Loucy (cell line): ENCODE measurements at regions not wholly inside any gene's neighbourhood (a gene's known extent, or its start where the extent isn't known, plus 50 kb on each side); places are given as distances from the start of the nearest gene placed in this dataset.

ENCODE experiments used
- H2AFZ ChIP-seq: fragments of 200-600 bp; sonication (generic); 2 replicates; pipeline ENCODE4 v1.6.0; 2016; ENCODE audit warnings: antibody characterized with exemption, mild to moderate bottlenecking, low read length, moderate library complexity
- H3F3A ChIP-seq: fragments of 200-600 bp; 2 replicates; pipeline ENCODE4 v1.6.0; 2016; ENCODE audit warnings: antibody characterized with exemption, low read depth, mild to moderate bottlenecking
- H3K27me3 ChIP-seq: fragments of 200-600 bp; sonication (generic); 2 replicates; pipeline ENCODE4 v1.6.1; 2014; ENCODE audit warnings: low read length, mild to moderate bottlenecking; ENCODE audit not compliant: insufficient read depth, poor library complexity, severe bottlenecking
- H3K36me3 ChIP-seq: fragments of 200-600 bp; sonication (generic); 2 replicates; pipeline ENCODE4 v1.6.1; 2016; ENCODE audit warnings: low read length; ENCODE audit not compliant: insufficient read depth
- H3K4me1 ChIP-seq: fragments of 200-600 bp; sonication (generic); 2 replicates; pipeline ENCODE4 v1.5.1; 2014; ENCODE audit warnings: low read length, mild to moderate bottlenecking; ENCODE audit not compliant: insufficient read depth, poor library complexity, severe bottlenecking
- H3K4me2 ChIP-seq: fragments of 200-600 bp; sonication (generic); 2 replicates; pipeline ENCODE4 v1.6.0; 2014; ENCODE audit warnings: antibody characterized with exemption, low read length, low read depth, mild to moderate bottlenecking; ENCODE audit not compliant: poor library complexity, severe bottlenecking
- H3K4me3 ChIP-seq: fragments of 200-600 bp; sonication (generic); 2 replicates; pipeline ENCODE4 v1.5.1; 2014; ENCODE audit warnings: low read length, mild to moderate bottlenecking, mixed read lengths; ENCODE audit not compliant: poor library complexity, severe bottlenecking
- H3K79me2 ChIP-seq: fragments of 200-600 bp; sonication (generic); 2 replicates; pipeline ENCODE4 v1.6.1; 2014; ENCODE audit warnings: low read length; ENCODE audit not compliant: insufficient read depth
- H3K9ac ChIP-seq: fragments of 200-600 bp; sonication (generic); 2 replicates; pipeline ENCODE4 v1.6.0; 2014; ENCODE audit warnings: mild to moderate bottlenecking, low read depth, low read length, moderate library complexity; ENCODE audit not compliant: poor library complexity, severe bottlenecking
- H3K9me2 ChIP-seq: fragments of 200-600 bp; sonication (generic); replicated peaks from 2 replicates; pipeline ENCODE4 v1.6.1; 2016; ENCODE audit warnings: low read depth, low read length, mixed read lengths
- H3K9me3 ChIP-seq: fragments of 200-600 bp; sonication (generic); 2 replicates; pipeline ENCODE4 v1.6.1; 2014; ENCODE audit warnings: mild to moderate bottlenecking, antibody characterized with exemption, low read length, low read depth; ENCODE audit not compliant: insufficient read depth
- H4K20me1 ChIP-seq: fragments of 200-600 bp; sonication (generic); 2 replicates; pipeline ENCODE4 v1.6.0; 2014; ENCODE audit warnings: antibody characterized with exemption, low read length, mild to moderate bottlenecking; ENCODE audit not compliant: insufficient read depth, poor library complexity, severe bottlenecking
- EZH2phosphoT487 ChIP-seq: fragments of 200-600 bp; IDR thresholded peaks from 2 replicates; pipeline ENCODE4 v1.6.1; 2018; ENCODE audit warnings: antibody characterized with exemption, mild to moderate bottlenecking, moderate library complexity, borderline replicate concordance
- TF ChIP-seq, protein P1 (sequence below): fragments of 200-600 bp; sonication (generic); conservative IDR thresholded peaks from 2 replicates; pipeline ENCODE4 v1.5.1; 2014; ENCODE audit warnings: mild to moderate bottlenecking, antibody characterized with exemption, low read length

GRCh38 chrX:99117011-99117410 is 1293.1 kb downstream of the PCDH19 start:
- no peak overlapping the region for H2AFZ ChIP-seq
- no peak overlapping the region for H3K4me3 ChIP-seq
- no peaks in the 10 kb centered on the region for H3K79me2 ChIP-seq
- TF ChIP-seq, protein P1, sequence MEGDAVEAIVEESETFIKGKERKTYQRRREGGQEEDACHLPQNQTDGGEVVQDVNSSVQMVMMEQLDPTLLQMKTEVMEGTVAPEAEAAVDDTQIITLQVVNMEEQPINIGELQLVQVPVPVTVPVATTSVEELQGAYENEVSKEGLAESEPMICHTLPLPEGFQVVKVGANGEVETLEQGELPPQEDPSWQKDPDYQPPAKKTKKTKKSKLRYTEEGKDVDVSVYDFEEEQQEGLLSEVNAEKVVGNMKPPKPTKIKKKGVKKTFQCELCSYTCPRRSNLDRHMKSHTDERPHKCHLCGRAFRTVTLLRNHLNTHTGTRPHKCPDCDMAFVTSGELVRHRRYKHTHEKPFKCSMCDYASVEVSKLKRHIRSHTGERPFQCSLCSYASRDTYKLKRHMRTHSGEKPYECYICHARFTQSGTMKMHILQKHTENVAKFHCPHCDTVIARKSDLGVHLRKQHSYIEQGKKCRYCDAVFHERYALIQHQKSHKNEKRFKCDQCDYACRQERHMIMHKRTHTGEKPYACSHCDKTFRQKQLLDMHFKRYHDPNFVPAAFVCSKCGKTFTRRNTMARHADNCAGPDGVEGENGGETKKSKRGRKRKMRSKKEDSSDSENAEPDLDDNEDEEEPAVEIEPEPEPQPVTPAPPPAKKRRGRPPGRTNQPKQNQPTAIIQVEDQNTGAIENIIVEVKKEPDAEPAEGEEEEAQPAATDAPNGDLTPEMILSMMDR, result no peak
- no peak for TF ChIP-seq EZH2phosphoT487
- no peaks in the 10 kb centered on the region for H3F3A ChIP-seq
- H3K27me3 ChIP-seq, result no peaks in the 10 kb centered on the region
- no peak overlapping the region for H3K4me2 ChIP-seq
- H3K36me3 ChIP-seq, result no peaks in the 10 kb centered on the region
- no peak overlapping the region for H3K9ac ChIP-seq
- H3K4me1 ChIP-seq, result no peaks in the 10 kb centered on the region
- no peaks in the 10 kb centered on the region for H4K20me1 ChIP-seq
- H3K9me2 ChIP-seq, result no peaks in the 10 kb centered on the region
- no peaks in the 10 kb centered on the region for H3K9me3 ChIP-seq

- H3K9me2 ChIP-seq, result no peaks in the 10 kb centered on the region
- no peaks in the 10 kb centered on the region for H3K27me3 ChIP-seq
- H2AFZ ChIP-seq, result no peak overlapping the region
- no peaks in the 10 kb centered on the region for H3K36me3 ChIP-seq
- H3K4me2 ChIP-seq, result no peak overlapping the region
- H3F3A ChIP-seq, result no peaks in the 10 kb centered on the region
- no peak overlapping the region for H3K4me3 ChIP-seq
- H3K9me3 ChIP-seq, result no peaks in the 10 kb centered on the region
- H3K79me2 ChIP-seq, result no peaks in the 10 kb centered on the region
- H3K4me1 ChIP-seq, result no peaks in the 10 kb centered on the region
- H4K20me1 ChIP-seq, result no peaks in the 10 kb centered on the region
- H3K9ac ChIP-seq, result no peak overlapping the region
- TF ChIP-seq, protein P1, result no peak
- TF ChIP-seq EZH2phosphoT487, result no peak
These were observed 1314.0 kb downstream of the PCDH19 start for GRCh38 chrX:99095965-99096635.

DNA sequence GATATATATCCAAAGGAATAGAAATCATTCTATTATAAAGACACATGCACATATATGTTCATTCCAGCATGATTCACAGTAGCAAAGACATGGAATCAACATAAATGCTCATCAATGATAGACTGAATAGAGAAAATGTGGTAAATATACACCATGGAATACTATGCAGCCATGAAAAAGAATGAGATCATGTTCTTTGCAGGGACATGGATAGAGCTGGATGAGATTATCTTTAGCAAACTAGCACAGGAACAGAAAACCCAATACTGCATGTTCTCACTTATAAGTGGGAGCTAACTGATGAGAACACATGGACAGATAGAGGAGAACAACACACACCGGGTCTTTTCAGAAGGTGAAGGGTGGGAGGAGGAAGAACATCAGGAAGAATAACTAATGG is 1318.6 kb downstream of the PCDH19 start:
- Histone ChIP-seq H3K9me2 (no peaks in the 10 kb centered on the region), H3K27me3 (no peaks in the 10 kb centered on the region), H3K4me3 (no peak overlapping the region), H2AFZ (no peak overlapping the region), H3K9me3 (no peaks in the 10 kb centered on the region), H4K20me1 (no peaks in the 10 kb centered on the region), H3F3A (no peaks in the 10 kb centered on the region), H3K4me1 (no peaks in the 10 kb centered on the region), H3K36me3 (no peaks in the 10 kb centered on the region), H3K9ac (no peak overlapping the region), H3K4me2 (no peak overlapping the region), H3K79me2 (no peaks in the 10 kb centered on the region)
- TF ChIP-seq EZH2phosphoT487, result no peak
- TF ChIP-seq, protein P1, result no peak
